Endothelial cell of umbilical vein (primary cell): ENCODE measurements at regions not wholly inside any gene's neighbourhood (a gene's known extent, or its start where the extent isn't known, plus 50 kb on each side); places are given as distances from the start of the nearest gene placed in this dataset.

Experiments
- BruUV-seq: library from RNA; stranded (reverse); fragments of 400-500 nt; replicated peaks from 2 replicates; lab custom pipeline; 2021; lab: Mats Ljungman, UMichigan
- CTCF ChIA-PET: fragments of 300-600, 350-600 bp; sonication (Branson Sonifier 250); formaldehyde crosslinking; loops from one replicate; lab custom pipeline; 2021; ENCODE audit warnings: antibody characterized with exemption, inconsistent platforms; lab: Charles Lee
- POLR2A ChIA-PET: fragments of 300-600, 350-600 bp; sonication (Branson Sonifier 250); formaldehyde crosslinking; loops from one replicate; lab custom pipeline; 2021; ENCODE audit warnings: antibody characterized with exemption, inconsistent platforms; lab: Charles Lee
- DNase-seq: peaks from one replicate; pipeline ENCODE4 v3.0.0-alpha.2; 2011; ENCODE audit warnings: low read depth, low spot score
- FAIRE-seq: peaks from 2 replicates; lab custom pipeline; 2011; peaks lifted over from hg19 to GRCh38; lab: Jason Lieb, UNC
- H2AFZ ChIP-seq: 2 replicates; pipeline ENCODE4 v1.6.0; 2012; ENCODE audit warnings: low read depth, low read length, control low read depth, inconsistent platforms
- H3K27ac ChIP-seq: 2 replicates; pipeline ENCODE4 v1.5.1; 2011; ENCODE audit warnings: low read depth, mild to moderate bottlenecking, control low read depth, low read length, moderate library complexity; ENCODE audit not compliant: insufficient read depth
- H3K27me3 ChIP-seq, 2 experiments: 2 replicates each; pipeline versions ENCODE4 v1.6.0 to v1.6.1; 2011; ENCODE audit warnings: low read length in 2 of 2, mixed read lengths in 1 of 2; ENCODE audit not compliant: control insufficient read depth in 2 of 2, insufficient read depth in 2 of 2
- H3K36me3 ChIP-seq, 2 experiments: 2 replicates in 1 of 2; 3 replicates in 1 of 2; pipeline ENCODE4 v1.5.1; 2011; ENCODE audit warnings: low read length in 2 of 2, mild to moderate bottlenecking in 1 of 2, moderate library complexity in 1 of 2; ENCODE audit not compliant: control insufficient read depth in 2 of 2, insufficient read depth in 2 of 2; ENCODE audit errors: extremely low read depth in 1 of 2
- H3K4me1 ChIP-seq: 3 replicates; pipeline ENCODE4 v1.5.1; 2011; ENCODE audit warnings: mild to moderate bottlenecking, low read length; ENCODE audit not compliant: control insufficient read depth, insufficient read depth; ENCODE audit errors: extremely low read depth
- H3K4me2 ChIP-seq: 2 replicates; pipeline ENCODE4 v1.6.1; 2011; ENCODE audit warnings: low read length, control low read depth, mixed read lengths; ENCODE audit not compliant: insufficient read depth
- H3K4me3 ChIP-seq, 3 experiments: fragments of 200-600 bp in 1 of 3; sonication (generic), shearing (Covaris generic) in 1 of 3; replicated peaks in 1 of 3; 2 replicates each; pipeline ENCODE4 v1.5.1; 2011 to 2016; ENCODE audit warnings: control low read depth in 3 of 3, low read length in 3 of 3, mild to moderate bottlenecking in 2 of 3, inconsistent platforms in 1 of 3, low read depth in 1 of 3, moderate library complexity in 1 of 3; ENCODE audit not compliant: insufficient read depth in 1 of 3
- H3K79me2 ChIP-seq: 2 replicates; pipeline ENCODE4 v1.6.0; 2012; ENCODE audit warnings: low read length, inconsistent platforms; ENCODE audit not compliant: control insufficient read depth, insufficient read depth
- H3K9ac ChIP-seq: replicated peaks from 2 replicates; pipeline ENCODE3; 2011; ENCODE audit warnings: low read length, control low read depth; ENCODE audit not compliant: insufficient read depth; ENCODE audit errors: extremely low read depth
- H3K9me1 ChIP-seq: replicated peaks from 3 replicates; pipeline ENCODE4 v1.6.0; 2011; ENCODE audit warnings: mild to moderate bottlenecking, low read length; ENCODE audit not compliant: control insufficient read depth, insufficient read depth; ENCODE audit errors: extremely low read depth
- H3K9me3 ChIP-seq: replicated peaks from 2 replicates; pipeline ENCODE4 v1.5.1; 2012; ENCODE audit warnings: low read length, inconsistent platforms; ENCODE audit not compliant: control insufficient read depth, insufficient read depth
- H4K20me1 ChIP-seq: replicated peaks from 2 replicates; pipeline ENCODE3; 2011; ENCODE audit warnings: mild to moderate bottlenecking, low read length; ENCODE audit not compliant: control insufficient read depth, insufficient read depth; ENCODE audit errors: extremely low read depth
- EZH2 ChIP-seq: IDR thresholded peaks from 2 replicates; pipeline ENCODE4 v1.6.1; 2012; ENCODE audit warnings: borderline replicate concordance, low read depth, mild to moderate bottlenecking, moderate library complexity, low read length, inconsistent platforms; ENCODE audit not compliant: severe bottlenecking
- FOS ChIP-seq: IDR thresholded peaks from 2 replicates; pipeline ENCODE4 v1.6.1; 2011; ENCODE audit warnings: mild to moderate bottlenecking, low read length, moderate library complexity, borderline replicate concordance; ENCODE audit not compliant: insufficient read depth
- GATA2 ChIP-seq: IDR thresholded peaks from 2 replicates; pipeline ENCODE4 v1.7.0; 2011; ENCODE audit warnings: low read depth, mild to moderate bottlenecking, moderate library complexity, mixed read lengths, low read length; ENCODE audit not compliant: insufficient read length, insufficient read depth
- JUN ChIP-seq: IDR thresholded peaks from 2 replicates; pipeline ENCODE4 v1.6.1; 2011; ENCODE audit warnings: borderline replicate concordance, low read depth; ENCODE audit not compliant: insufficient read length, insufficient read depth
- MYC ChIP-seq: IDR thresholded peaks from one replicate; pipeline ENCODE4 v1.6.1; 2011; ENCODE audit warnings: mild to moderate bottlenecking, low read depth, low read length
- POLR2A ChIP-seq: IDR thresholded peaks from 2 replicates; pipeline ENCODE4 v1.6.1; 2012; ENCODE audit warnings: low read depth, mild to moderate bottlenecking, control low read depth, low read length
- POLR2AphosphoS5 ChIP-seq: IDR thresholded peaks from 2 replicates; pipeline ENCODE4 v1.6.1; 2012; ENCODE audit warnings: low read depth, mild to moderate bottlenecking, control low read depth, low read length, moderate library complexity; ENCODE audit not compliant: insufficient read depth
- dilution Hi-C: fragments of 300-500 bp; cut with MboI; formaldehyde crosslinking; loops from one replicate; pipeline ENCODE4 v1.15.0; 2019; ENCODE audit warnings: low sequenced_read_pairs; ENCODE audit not compliant: extremely low pct_ligation_motif_present
- intact Hi-C: fragments of 100-400 bp; cut with micrococcal nuclease; formaldehyde crosslinking; loops from one replicate; pipeline ENCODE4 v1.10.0; 2022
- TF ChIP-seq, protein P1 (sequence below): IDR thresholded peaks from 2 replicates; pipeline ENCODE4 v1.6.1; 2011; ENCODE audit not compliant: insufficient read depth, insufficient read length
- TF ChIP-seq, protein P2 (sequence below), 2 donors: IDR thresholded peaks; 1 replicate in 1 of 2; 2 replicates in 1 of 2; pipeline ENCODE4 v1.5.1; 2011; ENCODE audit warnings: low read length in 2 of 2, mild to moderate bottlenecking in 2 of 2, moderate library complexity in 2 of 2, control low read depth in 1 of 2, inconsistent platforms in 1 of 2, low read depth in 1 of 2; ENCODE audit not compliant: insufficient read depth in 1 of 2; ENCODE audit errors: extremely low read depth in 1 of 2

DNA sequence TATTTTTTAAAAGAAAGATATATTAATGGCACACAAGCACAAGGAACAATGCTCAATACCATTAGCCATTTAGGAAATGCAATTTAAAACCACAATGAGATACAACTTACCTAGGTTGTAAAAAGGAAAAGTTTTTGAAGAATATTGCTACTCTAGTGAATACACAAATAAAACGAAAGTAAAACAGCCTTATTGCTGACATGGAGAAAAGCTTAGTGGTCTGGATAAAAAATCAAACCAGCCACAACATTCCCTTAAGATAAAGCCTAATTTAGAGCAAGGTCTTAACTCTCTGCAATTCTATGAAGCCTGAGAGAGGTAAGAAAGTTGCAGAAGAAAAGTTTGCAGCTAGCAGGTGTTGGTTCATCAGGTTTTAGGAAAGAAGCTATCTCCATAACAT is 892.7 kb upstream of the ALCAM start:
- CTCF ChIA-PET, result no interaction called here
- no peaks in the 10 kb centered on the region for H3K36me3 ChIP-seq
- H3K9ac ChIP-seq, result no peak overlapping the region
- H2AFZ ChIP-seq, result no peak overlapping the region
- H4K20me1 ChIP-seq, result no peaks in the 10 kb centered on the region
- no peak for FAIRE-seq
- H3K27me3 ChIP-seq, result no peaks in the 10 kb centered on the region
- TF ChIP-seq EZH2 (no peak), JUN (no peak)
- TF ChIP-seq, protein P1, sequence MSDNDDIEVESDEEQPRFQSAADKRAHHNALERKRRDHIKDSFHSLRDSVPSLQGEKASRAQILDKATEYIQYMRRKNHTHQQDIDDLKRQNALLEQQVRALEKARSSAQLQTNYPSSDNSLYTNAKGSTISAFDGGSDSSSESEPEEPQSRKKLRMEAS, result no peak
- POLR2A ChIA-PET, result no interaction called here
- no peaks in the 10 kb centered on the region for H3K9me3 ChIP-seq
- DNase-seq, result no peak
- H3K79me2 ChIP-seq, result no peaks in the 10 kb centered on the region
- no peaks in the 10 kb centered on the region for H3K4me1 ChIP-seq
- H3K27ac ChIP-seq, result no peak overlapping the region
- dilution Hi-C loops, result no loop called here
- H3K4me3 ChIP-seq, result no peak overlapping the region
- intact Hi-C loops, result no loop called here
- no TSS peak for BruUV-seq
- no peaks in the 10 kb centered on the region for H3K9me1 ChIP-seq
- no peak overlapping the region for H3K4me2 ChIP-seq

DNA sequence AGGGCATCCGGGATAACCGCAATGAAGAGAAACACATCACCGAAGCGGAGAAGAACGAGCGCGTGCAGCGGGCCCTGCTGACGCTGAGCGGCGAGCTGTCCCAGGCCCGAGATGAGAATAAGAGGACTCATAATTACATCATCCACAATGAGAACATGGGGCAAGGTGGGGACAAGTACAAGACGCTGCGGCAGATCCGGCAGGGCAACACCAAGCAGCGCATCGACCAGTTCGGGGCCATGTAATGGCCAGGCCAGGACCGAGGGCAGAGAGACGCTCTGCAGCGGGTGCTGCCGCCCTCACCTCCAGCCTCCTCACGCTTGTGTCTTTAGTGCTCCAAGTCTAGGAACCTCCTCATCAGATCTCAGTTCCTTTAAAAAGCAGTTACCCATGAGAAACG is 863.7 kb upstream of the ALCAM start:
- no peak overlapping the region for H3K4me2 ChIP-seq

More for the DNA sequence above, 863.7 kb upstream of the ALCAM start:
- DNase-seq (no peak), FAIRE-seq (no peak)
- no peak overlapping the region for H2AFZ ChIP-seq
- H3K36me3 ChIP-seq, result no peaks in the 10 kb centered on the region
- H3K79me2 ChIP-seq, result no peaks in the 10 kb centered on the region
- no peak overlapping the region for H3K9ac ChIP-seq
- H3K27ac ChIP-seq, result no peak overlapping the region
- dilution Hi-C loops, result no loop called here
- TF ChIP-seq POLR2A (no peak), FOS (no peak), JUN (no peak), MYC (no peak), POLR2AphosphoS5 (no peak), EZH2 (no peak), GATA2 (no peak)
- TF ChIP-seq, protein P2, sequence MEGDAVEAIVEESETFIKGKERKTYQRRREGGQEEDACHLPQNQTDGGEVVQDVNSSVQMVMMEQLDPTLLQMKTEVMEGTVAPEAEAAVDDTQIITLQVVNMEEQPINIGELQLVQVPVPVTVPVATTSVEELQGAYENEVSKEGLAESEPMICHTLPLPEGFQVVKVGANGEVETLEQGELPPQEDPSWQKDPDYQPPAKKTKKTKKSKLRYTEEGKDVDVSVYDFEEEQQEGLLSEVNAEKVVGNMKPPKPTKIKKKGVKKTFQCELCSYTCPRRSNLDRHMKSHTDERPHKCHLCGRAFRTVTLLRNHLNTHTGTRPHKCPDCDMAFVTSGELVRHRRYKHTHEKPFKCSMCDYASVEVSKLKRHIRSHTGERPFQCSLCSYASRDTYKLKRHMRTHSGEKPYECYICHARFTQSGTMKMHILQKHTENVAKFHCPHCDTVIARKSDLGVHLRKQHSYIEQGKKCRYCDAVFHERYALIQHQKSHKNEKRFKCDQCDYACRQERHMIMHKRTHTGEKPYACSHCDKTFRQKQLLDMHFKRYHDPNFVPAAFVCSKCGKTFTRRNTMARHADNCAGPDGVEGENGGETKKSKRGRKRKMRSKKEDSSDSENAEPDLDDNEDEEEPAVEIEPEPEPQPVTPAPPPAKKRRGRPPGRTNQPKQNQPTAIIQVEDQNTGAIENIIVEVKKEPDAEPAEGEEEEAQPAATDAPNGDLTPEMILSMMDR (IDR thresholded peaks at IDR 0.05; ENCODE audit: extremely low read depth in 1 of 2, insufficient read depth in 1 of 2, low read depth in 1 of 2, low read length in 2 of 2), result no peak
- TF ChIP-seq, protein P1, result no peak
- no peaks in the 10 kb centered on the region for H4K20me1 ChIP-seq
- no peaks in the 10 kb centered on the region for H3K9me3 ChIP-seq
- POLR2A ChIA-PET, result no interaction called here
- no peaks in the 10 kb centered on the region for H3K27me3 ChIP-seq
- no peaks in the 10 kb centered on the region for H3K4me1 ChIP-seq
- no peak overlapping the region for H3K4me3 ChIP-seq
- intact Hi-C loops, result no loop called here
- CTCF ChIA-PET, result interaction anchor here (1.4 kb wide), 1 partner anchor 18 kb away, joined by 3 read pairs; no protein-coding TSS in a partner anchor
- no TSS peak for BruUV-seq
- H3K9me1 ChIP-seq, result no peaks in the 10 kb centered on the region
